Activated T-helper 2 cell treated with anti-CD3 and anti-CD28 coated beads, Interferon-gamma antibody, Interleukin-2, Interleukin-4, amounts not matched to agents 10 μg/mL and 5 μg/mL and 100 μg/mL, durations not matched to agents 14 hours and 24 hours and 36 hours (primary cell): ENCODE measurements at regions not wholly inside any gene's neighbourhood (a gene's known extent, or its start where the extent isn't known, plus 50 kb on each side); places are given as distances from the start of the nearest gene placed in this dataset.

Experiments
- DNase-seq: peaks from one replicate; pipeline ENCODE4 v3.0.0; 2021; ENCODE audit warnings: low spot score
- H3K27ac Mint-ChIP-seq: one replicate; pipeline ENCODE4 v1.8.0; 2021; ENCODE audit warnings: mixed read lengths
- H3K27me3 Mint-ChIP-seq: one replicate; pipeline ENCODE4 v1.8.0; 2021; ENCODE audit warnings: low read depth, mixed read lengths
- H3K36me3 Mint-ChIP-seq: one replicate; pipeline ENCODE4 v1.8.0; 2021; ENCODE audit warnings: low read depth, mixed read lengths
- H3K4me1 Mint-ChIP-seq: one replicate; pipeline ENCODE4 v1.8.0; 2021; ENCODE audit warnings: low read depth, mixed read lengths
- H3K4me3 Mint-ChIP-seq: one replicate; pipeline ENCODE4 v1.8.0; 2021; ENCODE audit warnings: low read depth, mild to moderate bottlenecking, moderate library complexity, mixed read lengths
- H3K9me3 Mint-ChIP-seq: one replicate; pipeline ENCODE4 v1.8.0; 2021; ENCODE audit warnings: mixed read lengths
- intact Hi-C: fragments of 100-400 bp; cut with micrococcal nuclease; formaldehyde crosslinking; loops from one replicate; pipeline ENCODE4 v1.15.1; 2023

DNA sequence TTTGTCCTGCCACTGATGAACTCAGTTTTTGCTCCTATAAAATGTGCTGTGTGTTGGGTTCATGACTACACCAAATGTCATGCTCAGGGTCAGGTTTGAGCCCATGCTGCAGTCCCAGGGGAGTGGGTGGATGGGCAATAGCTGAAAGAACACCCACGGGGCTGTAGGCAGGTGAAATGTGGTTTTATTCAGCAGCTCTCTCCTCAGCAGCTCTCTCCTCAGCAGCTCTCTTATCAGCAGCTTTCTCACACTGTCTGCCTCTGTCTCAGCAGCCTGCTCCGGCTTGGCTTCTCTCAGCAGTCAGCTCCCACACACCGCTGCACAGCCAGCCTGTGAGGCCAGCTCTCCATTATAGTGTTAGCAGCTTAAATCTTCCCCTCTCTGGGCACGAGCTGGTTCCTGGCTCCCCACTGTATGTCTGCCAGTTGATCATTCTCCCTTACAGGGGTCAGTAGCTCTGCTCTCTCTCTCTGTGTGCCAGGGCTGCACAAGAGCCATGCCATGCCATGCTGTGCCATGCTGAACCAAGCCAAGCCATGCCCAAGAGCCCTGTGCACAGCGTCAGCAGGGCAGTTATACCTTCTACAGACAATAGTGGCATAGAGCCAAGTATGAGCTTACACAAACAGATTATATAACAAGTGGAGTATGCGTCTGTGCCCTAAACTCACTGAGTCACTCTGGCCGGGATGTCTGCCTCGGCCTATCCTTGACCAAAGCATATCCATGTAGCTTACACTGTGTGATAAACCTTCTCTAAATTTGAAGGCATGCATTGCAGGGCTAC lies 303.3 kb upstream of the TMPO start:
- Mint-ChIP-seq H3K9me3 (no peaks in the 10 kb centered on the region), H3K4me3 (no peak overlapping the region), H3K36me3 (no peaks in the 10 kb centered on the region), H3K27me3 (no peaks in the 10 kb centered on the region), H3K27ac (no peak overlapping the region), H3K4me1 (no peaks in the 10 kb centered on the region)
- intact Hi-C loops, result no loop called here
- DNase-seq, result no peak

DNA sequence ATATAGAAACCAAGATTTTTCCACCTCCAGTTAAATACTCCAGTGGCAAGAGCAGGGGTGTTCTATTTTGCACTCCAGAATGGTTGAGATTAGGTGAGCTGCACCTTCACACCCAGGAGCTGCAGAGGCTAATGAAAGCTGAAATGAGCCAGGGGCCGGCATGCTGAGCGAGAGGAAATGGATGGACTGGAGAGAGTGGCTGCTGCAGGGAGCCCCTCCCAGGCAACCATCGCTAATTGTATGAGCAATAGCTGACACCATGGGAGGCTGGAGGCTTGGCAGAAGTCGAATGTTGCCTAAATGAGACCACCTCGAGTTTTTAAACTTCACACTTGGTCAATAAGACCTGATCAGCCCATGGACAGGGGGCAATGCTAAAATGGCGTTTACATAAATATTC lies 301.8 kb upstream of the TMPO start:
- H3K4me3 Mint-ChIP-seq, result no peak overlapping the region
- H3K27ac Mint-ChIP-seq, result no peak overlapping the region
- no peaks in the 10 kb centered on the region for H3K36me3 Mint-ChIP-seq
- H3K4me1 Mint-ChIP-seq, result no peaks in the 10 kb centered on the region
- no peaks in the 10 kb centered on the region for H3K27me3 Mint-ChIP-seq
- no peaks in the 10 kb centered on the region for H3K9me3 Mint-ChIP-seq
- intact Hi-C loops, result no loop called here
- DNase-seq, result no peak

DNA sequence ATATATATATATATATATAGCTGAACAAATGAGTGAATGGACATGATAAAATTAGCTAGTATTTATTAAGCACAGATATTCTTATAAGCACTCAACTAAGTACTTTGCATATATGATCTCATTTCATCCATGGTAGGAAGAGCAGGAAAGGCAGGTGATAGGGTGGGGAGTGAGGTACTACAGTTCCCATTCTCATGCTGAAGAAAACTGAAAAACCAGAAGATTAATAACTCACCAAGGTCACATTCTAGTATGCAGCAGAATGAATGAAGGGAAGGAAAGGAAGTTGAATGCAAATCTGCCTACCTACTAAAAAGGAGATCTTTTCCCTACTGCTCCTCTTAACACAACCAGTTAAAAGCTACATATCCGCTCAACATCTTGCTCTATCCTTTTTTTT lies 298.1 kb upstream of the TMPO start:
- H3K4me3 Mint-ChIP-seq, result no peak overlapping the region
- intact Hi-C loops, result no loop called here
- no peak for DNase-seq
- H3K4me1 Mint-ChIP-seq, result no peaks in the 10 kb centered on the region
- no peak overlapping the region for H3K27ac Mint-ChIP-seq
- H3K27me3 Mint-ChIP-seq, result no peaks in the 10 kb centered on the region
- H3K36me3 Mint-ChIP-seq, result no peaks in the 10 kb centered on the region
- no peaks in the 10 kb centered on the region for H3K9me3 Mint-ChIP-seq

DNA sequence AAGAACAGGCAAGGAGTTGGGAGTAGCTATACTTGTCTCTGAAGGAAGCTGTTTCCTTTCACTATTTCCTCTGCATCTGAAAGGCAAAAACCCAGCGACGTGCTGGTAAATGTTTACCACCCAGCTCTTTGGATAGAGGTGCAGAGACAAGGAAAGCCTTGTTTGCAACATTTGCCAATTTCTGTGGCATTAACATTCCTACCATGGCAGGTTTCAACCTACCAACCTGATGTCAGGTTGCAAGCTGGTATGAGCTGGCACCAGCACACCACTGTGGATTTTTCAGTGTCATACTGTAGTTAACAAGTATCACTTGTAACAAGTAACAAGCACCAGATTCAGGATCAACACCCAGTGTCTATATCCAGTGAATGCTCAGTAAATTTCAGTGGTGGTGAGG lies 294.8 kb upstream of the TMPO start:
- intact Hi-C loops, result loop anchor here (2.0 kb wide), 1 partner anchor 52 kb away; no protein-coding TSS in a partner anchor
- Mint-ChIP-seq H3K4me3 (no peak overlapping the region), H3K27me3 (no peaks in the 10 kb centered on the region)

DNA sequence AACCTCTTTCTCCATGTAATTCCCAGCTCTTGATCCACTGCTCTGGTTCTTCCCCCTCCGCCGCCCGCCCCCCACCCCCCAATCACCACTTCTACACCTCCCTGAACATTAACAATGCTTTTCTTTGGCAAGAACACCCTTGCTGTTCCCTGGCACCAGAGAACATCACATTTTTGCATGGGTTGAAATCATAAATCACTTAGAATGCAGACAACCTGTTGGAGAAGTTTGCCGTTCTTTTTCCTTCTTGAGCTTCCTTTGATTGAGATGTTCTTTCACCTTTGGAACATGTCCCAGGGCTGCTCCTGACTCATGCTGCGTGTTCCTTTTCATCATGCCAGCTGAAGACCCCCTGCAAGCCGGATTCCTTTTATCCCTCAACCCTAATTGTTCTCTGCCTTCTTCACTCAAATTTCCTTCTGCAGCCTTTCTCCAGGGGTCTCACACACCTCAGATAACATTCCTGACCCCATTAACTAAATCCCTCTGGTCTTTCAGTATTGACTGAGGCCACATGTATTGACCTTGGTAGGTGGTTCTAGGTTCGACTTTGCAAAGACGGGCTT lies 294.1 kb upstream of the TMPO start:
- Mint-ChIP-seq H3K4me1 (no peaks in the 10 kb centered on the region), H3K36me3 (no peaks in the 10 kb centered on the region), H3K27me3 (no peaks in the 10 kb centered on the region), H3K27ac (no peak overlapping the region), H3K9me3 (no peaks in the 10 kb centered on the region), H3K4me3 (no peak overlapping the region)
- intact Hi-C loops, result loop anchor here (2.0 kb wide), 1 partner anchor 51 kb away; no protein-coding TSS in a partner anchor
- no peak for DNase-seq

More for the DNA sequence above, 294.8 kb upstream of the TMPO start:
- H3K27ac Mint-ChIP-seq, result no peak overlapping the region
- H3K36me3 Mint-ChIP-seq, result no peaks in the 10 kb centered on the region
- no peaks in the 10 kb centered on the region for H3K4me1 Mint-ChIP-seq
- no peaks in the 10 kb centered on the region for H3K9me3 Mint-ChIP-seq
- DNase-seq, result no peak

DNA sequence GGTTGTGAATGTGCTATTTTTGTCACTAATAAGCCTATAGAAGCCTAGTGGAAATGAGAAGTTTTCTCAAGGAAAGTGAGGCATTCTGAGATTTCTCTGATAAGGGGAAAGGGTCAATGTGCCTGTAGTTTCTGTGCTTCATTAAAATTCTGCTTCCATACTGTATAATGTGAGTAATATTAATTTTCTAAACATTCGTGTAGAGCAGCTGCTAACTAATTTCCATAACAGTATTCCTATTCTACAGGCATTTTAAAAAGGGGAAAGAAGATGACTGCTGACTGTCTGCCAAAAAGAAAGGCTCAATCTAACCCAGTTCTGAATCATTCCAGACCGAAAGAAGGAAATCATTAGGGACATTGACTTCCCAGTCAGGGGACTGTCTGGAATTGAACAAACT lies 293.3 kb upstream of the TMPO start:
- DNase-seq, result no peak
- H3K4me3 Mint-ChIP-seq, result no peak overlapping the region
- H3K36me3 Mint-ChIP-seq, result no peaks in the 10 kb centered on the region
- intact Hi-C loops, result no loop called here
- no peaks in the 10 kb centered on the region for H3K4me1 Mint-ChIP-seq
- H3K27me3 Mint-ChIP-seq, result no peaks in the 10 kb centered on the region
- no peak overlapping the region for H3K27ac Mint-ChIP-seq
- no peaks in the 10 kb centered on the region for H3K9me3 Mint-ChIP-seq

DNA sequence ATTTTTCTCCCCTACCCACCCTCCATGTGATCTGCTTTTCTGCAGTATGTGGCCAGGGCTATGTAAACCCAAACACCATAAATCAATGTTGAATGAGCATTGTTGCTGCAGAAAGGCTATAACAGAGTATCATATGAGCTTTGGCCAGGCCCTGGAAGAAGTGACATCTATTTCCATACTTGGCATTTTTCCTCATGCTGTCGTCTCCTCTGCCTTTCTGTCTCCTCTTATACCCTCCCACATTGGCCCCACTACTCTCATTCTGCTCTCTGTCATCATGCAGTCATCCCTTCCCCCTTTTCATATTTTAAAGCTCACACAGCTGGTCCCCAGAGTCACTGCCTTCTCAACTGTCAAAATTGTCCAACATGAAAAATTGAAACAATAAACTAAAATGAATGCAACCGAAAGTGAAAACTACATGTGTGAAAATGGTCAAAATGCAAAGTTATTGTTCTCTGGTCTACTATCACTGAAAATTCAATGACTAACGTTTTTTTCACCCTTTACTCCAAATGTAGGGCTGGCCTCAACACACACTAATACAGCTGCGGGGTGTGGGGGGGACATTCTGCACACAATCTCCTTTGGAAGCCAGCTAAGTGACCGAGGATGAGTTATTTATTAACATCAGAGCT lies 290.7 kb upstream of the TMPO start:
- Mint-ChIP-seq H3K27ac (no peak overlapping the region), H3K9me3 (no peaks in the 10 kb centered on the region), H3K27me3 (peaks cover under 1% of the 10 kb centered on the region), H3K4me1 (no peaks in the 10 kb centered on the region), H3K4me3 (no peak overlapping the region), H3K36me3 (no peaks in the 10 kb centered on the region)
- no peak for DNase-seq
- intact Hi-C loops, result loop anchor here (5.0 kb wide), 2 partner anchors 148 to 173 kb away; no protein-coding TSS in a partner anchor

DNA sequence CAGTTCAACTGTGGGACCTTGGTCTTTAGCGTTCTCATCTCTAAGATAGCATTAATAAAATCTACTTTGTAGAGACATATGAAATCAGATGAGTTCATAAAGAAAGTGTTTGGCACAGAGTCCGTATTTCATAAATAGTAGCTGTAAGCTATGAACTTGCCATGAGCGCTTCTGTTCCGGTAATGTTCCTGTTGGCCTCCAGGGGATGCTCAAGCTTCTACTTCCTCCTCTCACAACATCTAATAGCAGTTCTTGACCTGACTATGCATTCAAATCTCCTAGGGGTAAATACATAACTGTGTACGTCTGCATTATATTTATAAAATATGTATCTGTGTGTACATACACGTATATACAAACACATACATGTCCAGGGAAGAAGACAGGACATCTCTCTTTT lies 288.2 kb upstream of the TMPO start:
- intact Hi-C loops, result loop anchor here (5.0 kb wide), 2 partner anchors 145 to 170 kb away; no protein-coding TSS in a partner anchor
- no peak overlapping the region for H3K4me3 Mint-ChIP-seq
- H3K9me3 Mint-ChIP-seq, result no peaks in the 10 kb centered on the region
- H3K27me3 Mint-ChIP-seq, result peaks cover 4% of the 10 kb centered on the region
- no peaks in the 10 kb centered on the region for H3K36me3 Mint-ChIP-seq
- no peak overlapping the region for H3K27ac Mint-ChIP-seq
- no peaks in the 10 kb centered on the region for H3K4me1 Mint-ChIP-seq
- DNase-seq, result no peak

DNA sequence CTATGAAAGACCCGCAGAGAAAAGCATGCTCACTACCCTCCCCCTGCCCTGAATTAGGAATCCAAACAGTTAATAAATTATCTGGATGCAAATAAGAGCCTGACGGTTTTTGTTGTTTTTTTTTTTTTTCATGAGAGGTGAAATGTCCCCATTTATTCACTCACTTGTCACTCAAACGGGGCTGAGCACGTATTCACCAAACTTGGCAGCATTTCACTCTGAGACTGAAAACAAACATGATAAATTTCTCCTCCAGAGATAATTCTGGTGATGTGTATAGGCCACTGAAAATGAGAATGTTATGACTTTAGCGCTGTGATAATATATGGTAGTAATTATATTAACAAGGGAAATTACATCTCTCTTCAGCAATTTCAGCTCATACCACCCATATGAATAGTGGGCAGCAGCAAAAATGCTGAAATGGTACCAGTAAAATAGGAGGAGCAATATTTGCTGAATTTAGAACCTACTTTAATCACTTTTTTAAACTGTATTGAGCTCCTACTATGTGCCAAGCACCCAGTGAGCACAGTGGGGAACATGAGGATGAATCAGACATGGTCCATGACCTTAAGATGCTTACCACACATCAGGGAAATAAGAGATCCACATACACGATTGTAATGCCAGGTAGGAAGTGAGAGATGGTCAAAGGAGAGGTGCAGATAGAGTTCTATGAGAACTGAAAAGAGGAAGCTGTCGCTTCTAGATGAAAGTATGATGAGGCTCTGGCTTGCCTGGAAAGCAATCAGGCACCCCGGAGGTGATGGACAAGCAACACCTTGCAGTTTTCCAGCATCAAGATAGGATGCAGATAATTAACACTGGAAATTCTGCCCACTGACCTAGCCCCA lies 286.5 kb upstream of the TMPO start:
- Mint-ChIP-seq H3K36me3 (no peaks in the 10 kb centered on the region), H3K27ac (no peak overlapping the region), H3K4me1 (no peaks in the 10 kb centered on the region), H3K4me3 (no peak overlapping the region), H3K27me3 (peaks cover 4% of the 10 kb centered on the region), H3K9me3 (no peaks in the 10 kb centered on the region)
- intact Hi-C loops, result loop anchor here (5.0 kb wide), 2 partner anchors 143 to 168 kb away; no protein-coding TSS in a partner anchor
- DNase-seq, result no peak

DNA sequence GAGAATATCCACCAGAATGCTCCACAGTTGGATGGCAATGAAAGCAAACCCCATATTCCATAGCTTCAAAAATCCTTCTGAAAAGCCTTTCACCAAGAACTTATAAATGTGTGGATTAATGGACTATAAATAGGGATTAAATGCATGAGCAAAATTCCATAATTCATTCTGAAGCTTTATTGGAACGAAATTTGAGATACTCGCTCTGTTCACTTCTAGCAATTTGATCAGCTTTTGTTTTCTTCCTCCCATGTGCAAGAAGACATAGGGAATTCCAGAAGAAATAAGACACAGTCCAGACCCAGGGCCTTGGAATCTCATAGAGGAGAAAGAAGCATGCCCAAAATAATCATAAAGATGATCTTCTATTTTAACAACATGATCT lies 285.9 kb upstream of the TMPO start:
- Mint-ChIP-seq H3K36me3 (no peaks in the 10 kb centered on the region), H3K27me3 (peaks cover 4% of the 10 kb centered on the region), H3K9me3 (no peaks in the 10 kb centered on the region), H3K27ac (no peak overlapping the region), H3K4me3 (no peak overlapping the region), H3K4me1 (no peaks in the 10 kb centered on the region)
- intact Hi-C loops, result loop anchor here (5.0 kb wide), 2 partner anchors 143 to 168 kb away; no protein-coding TSS in a partner anchor
- DNase-seq, result no peak

DNA sequence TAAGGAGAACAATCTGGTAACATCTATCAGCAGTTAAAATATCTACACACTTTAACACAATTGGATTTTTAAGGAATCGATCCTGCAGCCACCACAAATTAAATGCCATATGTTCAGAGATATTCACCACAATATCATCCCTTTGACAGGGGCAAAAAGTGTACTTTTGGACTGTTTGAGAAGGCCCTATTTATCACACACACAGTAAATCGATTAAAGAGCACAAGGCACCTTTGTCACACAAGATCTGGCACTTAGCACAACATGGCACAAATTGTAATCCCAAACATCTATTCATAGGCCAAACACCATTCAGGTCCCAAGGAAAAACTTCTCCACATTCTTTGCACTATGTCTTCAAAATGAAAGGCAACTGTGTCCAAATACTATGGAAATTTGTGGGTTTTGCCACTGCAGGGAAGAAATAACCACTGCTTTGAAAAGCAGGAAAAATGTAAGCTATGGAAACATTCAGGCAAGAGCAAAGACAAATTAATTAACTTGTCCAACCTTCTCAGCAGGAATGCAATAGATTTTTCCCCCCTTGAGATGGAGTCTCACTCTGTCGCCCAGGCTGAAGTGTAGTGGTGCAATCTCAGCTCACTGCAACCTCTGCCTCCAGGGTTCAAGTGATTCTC lies 282.5 kb upstream of the TMPO start:
- no peak overlapping the region for H3K4me3 Mint-ChIP-seq
- intact Hi-C loops, result no loop called here
- no peaks in the 10 kb centered on the region for H3K36me3 Mint-ChIP-seq
- no peak for DNase-seq
- H3K9me3 Mint-ChIP-seq, result no peaks in the 10 kb centered on the region
- no peak overlapping the region for H3K27ac Mint-ChIP-seq
- peaks cover 4% of the 10 kb centered on the region for H3K27me3 Mint-ChIP-seq
- no peaks in the 10 kb centered on the region for H3K4me1 Mint-ChIP-seq

DNA sequence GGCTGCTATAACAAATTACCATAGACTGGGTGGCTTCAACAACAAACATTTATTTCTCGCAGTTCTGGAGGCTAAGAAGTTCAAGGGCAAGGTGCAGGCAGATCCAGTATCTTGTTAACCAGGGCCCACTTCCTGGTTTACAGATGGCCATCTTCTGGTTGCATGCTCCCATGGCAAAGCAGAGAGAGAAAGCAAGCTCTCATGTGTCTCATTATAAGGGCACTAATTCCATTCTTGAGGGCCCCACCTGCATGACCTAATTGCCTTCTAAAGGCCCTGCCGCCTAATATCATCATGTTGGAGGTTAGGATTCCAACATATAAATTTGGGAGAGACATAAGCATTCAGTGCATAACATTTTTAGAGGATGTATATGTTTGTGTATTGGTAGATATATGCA lies 280.1 kb upstream of the TMPO start:
- no peak for DNase-seq
- Mint-ChIP-seq H3K4me3 (no peak overlapping the region), H3K27me3 (peaks cover under 1% of the 10 kb centered on the region), H3K9me3 (no peaks in the 10 kb centered on the region), H3K36me3 (no peaks in the 10 kb centered on the region), H3K4me1 (no peaks in the 10 kb centered on the region), H3K27ac (no peak overlapping the region)
- intact Hi-C loops, result no loop called here
